ENCODE measurements at regions not wholly inside any gene's neighbourhood (a gene's known extent, or its start where the extent isn't known, plus 50 kb on each side); places are given as distances from the start of the nearest gene placed in this dataset.
"Not testable (repeated sequence)": the region's sequence is repeated elsewhere in the genome, so short reads cannot be mapped to it uniquely, and the experiment has no call there.

- H3K4me3 ChIP-seq: no peak overlapping the region
- H3K79me2 ChIP-seq: no peaks in the 10 kb centered on the region
- H3K4me1 ChIP-seq (ENCODE audit: insufficient read depth): no peaks in the 10 kb centered on the region
- H4K20me1 ChIP-seq (ENCODE audit: insufficient read depth, poor library complexity, severe bottlenecking): no peaks in the 10 kb centered on the region
- TF ChIP-seq CTCF (IDR thresholded peaks at IDR 0.05; ENCODE audit: poor library complexity) (no peak), EZH2 (IDR thresholded peaks at IDR 0.05; ENCODE audit: borderline replicate concordance) (no peak), EZH2phosphoT487 (IDR thresholded peaks at IDR 0.05; ENCODE audit: low read depth, severe bottlenecking, unreplicated experiment) (no peak)
- H3K9me3 ChIP-seq (ENCODE audit: low read depth): no peaks in the 10 kb centered on the region
- no peaks in the 10 kb centered on the region for H3K36me3 ChIP-seq (replicated peaks; ENCODE audit: insufficient read depth, low read depth)
- no peaks in the 10 kb centered on the region for H3K27me3 ChIP-seq
- DNase-seq (ENCODE audit: low spot score): no peak
- H3K27ac ChIP-seq: no peak overlapping the region
- H2AFZ ChIP-seq: no peak overlapping the region
- no peak overlapping the region for H3K4me2 ChIP-seq
- H3K9me2 ChIP-seq (replicated peaks; ENCODE audit: insufficient read depth): no peaks in the 10 kb centered on the region
- WGBS (ENCODE audit: low lambda C conversion rate, missing lambda C conversion rate): 91% methylated on average over 10 of the region's 10 CpGs
Observed at GRCh38 chr17:45643591-45643990, 140.5 kb upstream of the CRHR1 start.

- H3K4me3 ChIP-seq; H3K27me3 ChIP-seq; H3K79me2 ChIP-seq; H4K20me1 ChIP-seq (ENCODE audit: insufficient read depth, poor library complexity, severe bottlenecking); H3K27ac ChIP-seq; DNase-seq (ENCODE audit: low spot score); H3K4me1 ChIP-seq (ENCODE audit: insufficient read depth); H3K9me2 ChIP-seq (replicated peaks; ENCODE audit: insufficient read depth); H2AFZ ChIP-seq; H3K36me3 ChIP-seq (replicated peaks; ENCODE audit: insufficient read depth, low read depth); H3K9me3 ChIP-seq (ENCODE audit: low read depth); H3K4me2 ChIP-seq: not testable (repeated sequence)
- 100% methylated on average over 1 of the region's 1 CpG for WGBS (ENCODE audit: low lambda C conversion rate, missing lambda C conversion rate)
Observed at GRCh38 chr17:45644637-45645036, 139.5 kb upstream of the CRHR1 start.

GRCh38 chr17:45645330-45645729, 138.8 kb upstream of the CRHR1 start:
- no peaks in the 10 kb centered on the region for H3K9me2 ChIP-seq (replicated peaks; ENCODE audit: insufficient read depth)
- no peaks in the 10 kb centered on the region for H3K79me2 ChIP-seq
- WGBS (ENCODE audit: low lambda C conversion rate, missing lambda C conversion rate): 93% methylated on average over 3 of the region's 3 CpGs
- no peak for TF ChIP-seq EZH2phosphoT487 (IDR thresholded peaks at IDR 0.05; ENCODE audit: low read depth, severe bottlenecking, unreplicated experiment)
- TF ChIP-seq CTCF (IDR thresholded peaks at IDR 0.05; ENCODE audit: poor library complexity): no peak
- TF ChIP-seq EZH2 (IDR thresholded peaks at IDR 0.05; ENCODE audit: borderline replicate concordance): no peak
- H2AFZ ChIP-seq: no peak overlapping the region
- H3K27me3 ChIP-seq: no peaks in the 10 kb centered on the region
- no peak overlapping the region for H3K4me3 ChIP-seq
- no peaks in the 10 kb centered on the region for H3K9me3 ChIP-seq (ENCODE audit: low read depth)
- H3K27ac ChIP-seq: no peak overlapping the region
- H3K4me1 ChIP-seq (ENCODE audit: insufficient read depth): no peaks in the 10 kb centered on the region
- no peak overlapping the region for H3K4me2 ChIP-seq
- no peaks in the 10 kb centered on the region for H4K20me1 ChIP-seq (ENCODE audit: insufficient read depth, poor library complexity, severe bottlenecking)
- DNase-seq (ENCODE audit: low spot score): no peak
- H3K36me3 ChIP-seq (replicated peaks; ENCODE audit: insufficient read depth, low read depth): no peaks in the 10 kb centered on the region

GRCh38 chr17:45646288-45646988, 137.7 kb upstream of the CRHR1 start:
- no peak overlapping the region for H3K27ac ChIP-seq
- H4K20me1 ChIP-seq (ENCODE audit: insufficient read depth, poor library complexity, severe bottlenecking): no peaks in the 10 kb centered on the region
- no peaks in the 10 kb centered on the region for H3K4me1 ChIP-seq (ENCODE audit: insufficient read depth)
- WGBS (ENCODE audit: low lambda C conversion rate, missing lambda C conversion rate): 58% methylated on average over 12 of the region's 12 CpGs
- no peaks in the 10 kb centered on the region for H3K36me3 ChIP-seq (replicated peaks; ENCODE audit: insufficient read depth, low read depth)
- no peaks in the 10 kb centered on the region for H3K27me3 ChIP-seq
- H3K79me2 ChIP-seq: no peaks in the 10 kb centered on the region
- H3K9me2 ChIP-seq (replicated peaks; ENCODE audit: insufficient read depth): no peaks in the 10 kb centered on the region
- no peaks in the 10 kb centered on the region for H3K9me3 ChIP-seq (ENCODE audit: low read depth)
- no peak overlapping the region for H2AFZ ChIP-seq
- TF ChIP-seq EZH2 (IDR thresholded peaks at IDR 0.05; ENCODE audit: borderline replicate concordance) (no peak), EZH2phosphoT487 (IDR thresholded peaks at IDR 0.05; ENCODE audit: low read depth, severe bottlenecking, unreplicated experiment) (no peak), CTCF (IDR thresholded peaks at IDR 0.05; ENCODE audit: poor library complexity) (no peak)
- H3K4me3 ChIP-seq: no peak overlapping the region
- no peak overlapping the region for H3K4me2 ChIP-seq
- no peak for DNase-seq (ENCODE audit: low spot score)
